CD1c-positive myeloid dendritic cell (primary cell): ENCODE measurements at regions not wholly inside any gene's neighbourhood (a gene's known extent, or its start where the extent isn't known, plus 50 kb on each side); places are given as distances from the start of the nearest gene placed in this dataset.
"Not testable (repeated sequence)": the region's sequence is repeated elsewhere in the genome, so short reads cannot be mapped to it uniquely, and the experiment has no call there.

Experiments used
- DNase-seq: peaks from one replicate; pipeline ENCODE4 v3.0.0-alpha.2; 2016; ENCODE audit errors: extremely low spot score

DNA sequence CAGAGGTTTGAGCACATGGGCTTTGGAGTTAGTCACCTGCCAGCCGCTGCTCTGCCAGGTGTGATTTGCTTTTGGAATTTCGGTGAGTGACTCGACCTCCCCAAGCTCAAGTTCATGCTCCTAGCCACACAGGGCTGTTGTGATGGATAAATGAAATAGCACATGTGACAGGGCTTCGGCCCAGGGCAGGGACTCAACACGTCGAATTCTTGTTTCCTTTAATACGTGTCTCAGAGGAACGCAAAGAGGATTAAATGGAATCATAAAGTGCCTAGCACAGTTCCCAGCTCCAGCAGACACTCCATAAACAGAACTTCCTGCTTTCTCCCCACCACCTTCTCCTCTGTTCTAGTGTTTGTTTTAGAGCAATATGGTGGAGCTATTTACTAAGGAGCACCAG, 88.3 kb upstream of the CHST15 start:
- no peak for DNase-seq

DNA sequence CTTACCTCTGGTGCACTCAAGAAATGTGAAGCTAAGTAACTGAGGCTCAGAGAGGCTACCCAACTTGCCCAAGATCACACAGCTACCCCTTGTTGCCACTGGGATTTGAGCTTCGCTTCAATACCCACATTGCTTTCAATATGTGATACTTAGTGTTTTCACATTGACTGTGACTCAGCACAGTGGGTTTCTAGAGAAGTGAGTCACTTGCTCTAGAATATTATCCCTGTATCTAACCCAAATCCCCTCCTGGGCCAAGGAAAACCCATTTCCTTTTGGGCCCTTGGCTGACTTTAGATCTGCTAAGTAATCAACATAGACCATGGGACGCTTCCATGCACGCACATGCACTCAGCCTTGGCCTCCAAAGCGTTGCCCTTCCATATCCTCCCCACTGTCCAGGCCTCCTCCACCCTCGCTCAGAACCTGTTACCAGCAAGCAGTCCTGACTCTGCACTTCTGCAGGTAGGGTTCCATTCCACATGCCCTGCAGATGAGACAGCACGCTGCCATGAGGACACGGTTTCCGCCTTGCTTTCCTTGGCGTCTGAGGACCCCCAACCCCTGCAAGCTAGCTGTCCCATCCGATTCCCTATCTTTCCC, 87.7 kb upstream of the CHST15 start:
- no peak for DNase-seq

DNA sequence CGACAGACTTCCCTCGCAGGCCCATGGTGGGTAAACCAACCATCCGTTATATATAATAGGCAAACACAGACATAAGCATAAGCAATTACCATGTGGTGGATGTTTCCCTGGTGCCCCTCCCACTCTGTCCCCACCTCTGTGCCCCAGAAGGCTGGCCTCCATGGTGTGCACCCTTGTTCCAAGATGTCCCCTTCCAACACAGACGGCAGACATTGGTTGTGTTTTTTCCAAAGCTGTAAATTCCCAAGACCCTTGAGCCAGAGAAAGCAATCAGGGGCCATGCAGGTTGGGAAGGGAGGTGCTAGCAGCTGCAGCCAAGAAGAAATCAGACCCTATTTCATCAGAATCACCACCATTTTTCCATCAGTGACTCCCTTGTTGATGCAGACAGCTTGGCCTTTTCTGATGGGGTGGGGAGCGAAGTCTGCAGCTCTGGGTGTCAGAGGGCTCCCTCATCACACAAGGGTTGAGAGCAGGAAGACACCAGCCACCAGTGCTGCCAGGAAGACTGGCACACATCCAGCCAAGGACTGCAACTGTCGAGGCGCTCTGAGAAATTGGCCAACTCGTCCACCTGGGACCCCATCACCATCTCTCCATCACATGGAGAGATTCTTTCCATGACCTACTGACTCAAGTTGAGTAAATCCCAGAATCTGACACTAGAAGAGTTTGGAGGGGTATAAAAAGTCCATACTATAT, 86.8 kb upstream of the CHST15 start:
- DNase-seq: no peak

GRCh38 chr10:124179308-124180043, 86.1 kb upstream of the CHST15 start:
- DNase-seq: no peak

DNA sequence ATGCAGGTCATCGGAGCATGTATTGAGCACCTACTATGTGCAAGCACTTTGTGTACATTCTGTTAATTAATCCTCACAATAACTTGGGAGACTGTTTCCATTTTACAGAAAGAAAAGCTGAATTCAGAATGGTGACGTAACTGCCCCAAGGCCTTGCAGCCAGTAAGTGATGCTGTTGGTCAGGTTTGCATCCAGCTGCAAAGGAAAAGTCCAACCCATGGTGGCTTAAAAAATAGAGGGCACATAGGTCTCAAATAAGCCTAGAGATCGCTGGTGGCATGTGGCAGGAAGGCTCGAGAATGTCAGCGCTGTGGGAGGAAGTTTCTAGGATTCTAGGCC, 83.8 kb upstream of the CHST15 start:
- DNase-seq: no peak

GRCh38 chr10:124176349-124177179, 83.2 kb upstream of the CHST15 start:
- no peak for DNase-seq

DNA sequence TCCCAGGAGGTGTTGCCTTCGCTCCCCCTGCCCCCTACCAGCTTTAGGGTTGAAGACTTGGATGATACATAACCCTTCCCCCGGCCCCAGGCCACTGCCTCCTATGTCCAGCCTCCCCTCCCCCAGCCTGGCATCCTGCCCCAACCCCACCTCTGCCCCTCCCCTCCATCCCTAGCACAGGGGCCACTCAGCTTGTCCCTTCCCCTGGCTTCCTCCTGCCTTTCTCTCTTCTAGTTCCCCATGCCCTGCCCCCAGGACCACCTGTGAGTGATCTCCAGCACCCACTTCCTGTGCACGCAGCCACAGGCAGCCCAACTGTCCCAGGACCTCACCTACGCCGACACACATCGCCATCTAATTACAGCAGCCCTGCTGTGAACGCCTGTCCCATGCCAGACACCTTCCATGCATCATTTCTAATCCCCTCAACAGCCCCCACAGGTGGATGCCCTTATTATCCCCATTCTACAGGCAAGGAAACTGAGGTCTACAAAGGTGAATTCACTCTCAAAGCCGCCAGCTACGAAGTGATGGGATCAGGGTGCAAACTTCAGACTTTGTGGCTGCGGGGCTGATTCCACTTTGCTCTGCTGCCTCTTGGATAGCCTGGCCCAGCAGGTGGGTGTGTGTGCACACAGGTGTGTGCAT, 82.4 kb upstream of the CHST15 start:
- DNase-seq: no peak

GRCh38 chr10:124174673-124175645, 81.6 kb upstream of the CHST15 start:
- DNase-seq: no peak

GRCh38 chr10:124174071-124174566, 80.7 kb upstream of the CHST15 start:
- no peak for DNase-seq

- DNase-seq: no peak
Measured at GRCh38 chr10:124173298-124173900, 80.0 kb upstream of the CHST15 start.

GRCh38 chr10:124172181-124172916, 79.0 kb upstream of the CHST15 start:
- DNase-seq: no peak

- DNase-seq: no peak
Measured at GRCh38 chr10:124171561-124171960, 78.2 kb upstream of the CHST15 start.

DNA sequence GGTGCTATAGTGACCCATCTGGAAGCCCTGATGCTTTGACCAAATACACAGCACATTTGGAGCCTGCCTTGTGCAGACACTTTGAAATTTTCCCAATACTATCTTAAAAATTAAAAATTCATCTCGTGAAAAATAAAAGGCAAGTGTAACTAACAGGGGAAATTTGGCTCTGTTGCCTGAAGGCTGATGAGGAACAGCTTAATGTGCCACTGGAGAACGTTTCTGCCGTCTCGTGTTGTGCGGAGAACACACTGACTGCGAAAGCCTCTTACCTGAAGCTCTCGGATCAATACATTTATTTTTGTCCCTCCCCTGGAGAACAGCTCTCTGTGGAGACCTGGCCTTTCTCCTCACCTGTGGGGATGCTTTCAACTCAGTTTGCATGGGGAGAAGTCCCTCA, 77.2 kb upstream of the CHST15 start:
- DNase-seq: no peak

GRCh38 chr10:124168991-124169802, 75.8 kb upstream of the CHST15 start:
- no peak for DNase-seq

DNA sequence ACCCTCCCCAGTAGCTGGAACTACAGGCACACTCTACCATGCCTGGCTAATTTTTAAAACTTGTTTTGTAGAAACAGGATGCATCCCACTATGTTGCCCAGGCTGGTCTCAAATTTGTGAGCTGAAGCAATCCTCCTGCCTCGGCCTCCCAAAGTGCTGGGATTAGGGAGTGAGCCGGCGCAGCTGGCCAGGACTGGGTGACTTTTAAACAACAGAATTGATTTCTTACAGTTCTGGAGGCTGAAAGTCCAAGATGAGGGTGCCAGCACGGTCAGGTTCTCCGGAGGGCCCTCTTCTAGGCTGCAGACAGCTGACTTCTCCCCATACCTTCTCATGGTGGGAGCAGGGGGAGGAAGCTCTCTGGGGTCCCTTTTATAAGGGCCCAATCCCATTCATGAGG, 75.2 kb upstream of the CHST15 start:
- no peak for DNase-seq

DNA sequence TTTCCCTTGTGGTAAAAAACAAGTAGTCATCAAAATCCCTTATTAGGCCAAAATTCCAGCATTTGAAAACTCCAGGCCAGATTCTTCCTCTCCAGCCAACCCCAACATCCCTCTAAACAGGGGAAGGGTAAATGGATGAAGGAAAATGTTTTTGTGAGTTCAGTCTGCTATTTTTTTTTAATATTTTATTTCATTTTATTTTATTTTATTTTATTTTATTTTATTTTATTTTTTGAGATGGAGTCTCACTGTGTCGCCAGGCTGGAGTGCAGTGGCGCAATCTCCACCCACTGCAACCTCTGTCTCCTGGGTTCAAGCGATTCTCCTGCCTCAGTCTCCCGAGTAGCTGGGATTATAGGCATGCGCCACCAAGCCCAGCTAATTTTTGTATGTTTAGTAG, 74.5 kb upstream of the CHST15 start:
- DNase-seq: not testable (repeated sequence)

DNA sequence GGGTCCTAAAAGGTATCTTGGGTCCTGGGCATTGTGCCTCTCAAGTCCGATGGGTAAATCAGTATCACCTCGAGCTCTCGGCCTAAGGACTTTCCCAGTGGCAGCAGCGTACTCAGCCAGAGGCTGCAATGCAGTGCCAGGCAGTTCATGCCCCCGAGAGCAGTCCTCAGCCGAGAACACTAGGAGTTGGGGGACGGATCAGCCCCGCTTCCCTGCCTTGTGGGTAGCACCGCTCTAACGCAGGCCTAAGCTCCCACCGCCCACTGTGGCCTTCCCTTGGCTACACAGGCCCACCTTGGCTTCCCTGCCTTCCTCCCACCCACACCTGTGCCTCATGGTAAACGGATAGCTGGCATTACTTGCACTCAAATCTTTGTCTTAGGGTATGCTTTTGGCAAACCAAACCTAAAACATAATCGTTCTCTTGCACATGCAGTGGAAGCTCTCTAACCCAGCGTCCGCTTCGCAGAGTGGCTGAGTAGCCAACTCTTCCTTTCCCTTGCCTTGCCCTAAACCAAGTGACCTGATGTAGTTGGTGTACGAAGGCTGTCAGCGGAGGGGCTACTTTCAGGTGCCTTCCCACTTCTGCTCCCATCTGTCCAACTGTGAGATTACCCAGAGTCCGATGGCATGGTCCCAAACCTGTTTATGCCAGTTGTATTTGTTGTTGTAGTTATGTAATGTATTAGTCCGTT, 73.2 kb upstream of the CHST15 start:
- DNase-seq: no peak

DNA sequence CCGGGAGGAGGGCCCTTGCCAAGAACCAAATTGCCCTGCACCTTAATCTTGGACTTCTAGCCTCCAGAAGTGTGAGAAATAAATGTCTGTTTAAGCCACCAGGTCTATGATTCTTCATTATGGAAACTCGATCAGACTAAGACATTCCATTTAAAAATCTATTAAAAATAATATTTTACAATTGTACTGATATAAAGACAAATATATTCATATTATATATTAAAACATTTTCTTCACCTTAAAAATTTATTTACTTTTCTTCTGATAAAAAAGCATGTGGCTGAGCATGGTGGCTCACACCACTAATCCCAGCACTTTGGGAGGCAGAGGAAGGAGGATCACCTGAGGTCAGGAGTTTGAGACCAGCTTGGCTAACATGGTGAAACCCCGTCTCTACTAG, 72.4 kb upstream of the CHST15 start:
- DNase-seq: no peak
